Left kidney (tissue), 1 donor: ENCODE measurements at regions not wholly inside any gene's neighbourhood (a gene's known extent, or its start where the extent isn't known, plus 50 kb on each side); places are given as distances from the start of the nearest gene placed in this dataset.
"Not testable (repeated sequence)": the region's sequence is repeated elsewhere in the genome, so short reads cannot be mapped to it uniquely, and the experiment has no call there.

ENCODE experiments used
- DNase-seq: peaks from one replicate; pipeline ENCODE4 v3.0.0-alpha.2; 2013

GRCh38 chr10:25076506-25077177, 60.2 kb downstream of the THNSL1 start:
- DNase-seq = no peak

- DNase-seq = no peak
These were observed 62.4 kb downstream of the THNSL1 start for GRCh38 chr10:25078658-25079431.

- DNase-seq = peak; percentile 90
These were observed 64.6 kb downstream of the THNSL1 start for GRCh38 chr10:25080880-25081581.

GRCh38 chr10:25082276-25083204, 66.1 kb downstream of the THNSL1 start:
- peak; percentile 27 for DNase-seq

- no peak for DNase-seq
These were observed 67.2 kb downstream of the THNSL1 start for GRCh38 chr10:25083546-25084111.

GRCh38 chr10:25084447-25084846, 68.0 kb downstream of the THNSL1 start:
- DNase-seq = no peak

GRCh38 chr10:25094590-25094989, 78.2 kb downstream of the THNSL1 start:
- no peak for DNase-seq

GRCh38 chr10:25097669-25098411, 77.0 kb upstream of the GPR158 start:
- DNase-seq = no peak

- no peak for DNase-seq
These were observed 74.7 kb upstream of the GPR158 start for GRCh38 chr10:25100141-25100540.

- DNase-seq = no peak
These were observed 73.2 kb upstream of the GPR158 start for GRCh38 chr10:25101461-25102146.

GRCh38 chr10:25102147-25102822, 72.5 kb upstream of the GPR158 start:
- no peak for DNase-seq

GRCh38 chr10:25103703-25104102, 71.1 kb upstream of the GPR158 start:
- no peak for DNase-seq

GRCh38 chr10:25104441-25104840, 70.4 kb upstream of the GPR158 start:
- no peak for DNase-seq

GRCh38 chr10:25105262-25105661, 69.5 kb upstream of the GPR158 start:
- DNase-seq = no peak

- DNase-seq = no peak
These were observed 69.0 kb upstream of the GPR158 start for GRCh38 chr10:25105743-25106260.

- no peak for DNase-seq
These were observed 67.0 kb upstream of the GPR158 start for GRCh38 chr10:25107756-25108155.

- DNase-seq = not testable (repeated sequence)
These were observed 64.9 kb upstream of the GPR158 start for GRCh38 chr10:25109896-25110295.

GRCh38 chr10:25112016-25112415, 62.8 kb upstream of the GPR158 start:
- DNase-seq = no peak
